Ascending aorta (tissue), 2 donors: ENCODE measurements at regions not wholly inside any gene's neighbourhood (a gene's known extent, or its start where the extent isn't known, plus 50 kb on each side); places are given as distances from the start of the nearest gene placed in this dataset.

Source experiments
- DNase-seq, 2 donors: peaks; one replicate each; pipeline ENCODE4 v3.0.0-alpha.2; 2019; ENCODE audit warnings: low spot score in 2 of 2
- H3K27ac ChIP-seq, 2 donors: fragments of 200-600 bp; sonication (generic); one replicate each; pipeline ENCODE4 v1.5.1; 2016 to 2017; ENCODE audit warnings: mild to moderate bottlenecking in 1 of 2
- H3K27me3 ChIP-seq: fragments of 200-600 bp; sonication (generic); one replicate; pipeline ENCODE4 v1.5.1; 2017
- H3K36me3 ChIP-seq, 2 donors: fragments of 200-600 bp; sonication (generic); one replicate each; pipeline ENCODE4 v1.5.1; 2016
- H3K4me1 ChIP-seq, 2 donors: fragments of 200-600 bp; sonication (generic); one replicate each; pipeline ENCODE4 v1.5.1; 2016 to 2017; ENCODE audit warnings: mild to moderate bottlenecking in 1 of 2
- H3K4me3 ChIP-seq, 2 donors: fragments of 200-600 bp; sonication (generic); one replicate each; pipeline ENCODE4 v1.5.1; 2016 to 2017; ENCODE audit warnings: mild to moderate bottlenecking in 1 of 2
- H3K9me3 ChIP-seq, 2 donors: fragments of 200-600 bp; sonication (generic); one replicate each; pipeline ENCODE4 v1.5.1; 2016
- CTCF ChIP-seq, 3 experiments: fragments of 200-600 bp in 2 of 3; fragments of 450-650 bp in 1 of 3; sonication (generic) in 2 of 3; IDR thresholded peaks; one replicate each; pipeline ENCODE4 v1.5.1; 2016 to 2019; ENCODE audit warnings: antibody characterized with exemption in 3 of 3, mild to moderate bottlenecking in 1 of 3, moderate library complexity in 1 of 3
- intact Hi-C: fragments of 100-400 bp; cut with DNase I; formaldehyde crosslinking; loops from one replicate; pipeline ENCODE4 v1.15.1; 2023

GRCh38 chr4:178082906-178083305, 640.7 kb upstream of the AGA start:
- no peak overlapping the region for H3K4me3 ChIP-seq
- no peaks in the 10 kb centered on the region for H3K4me1 ChIP-seq
- DNase-seq, result no peak
- H3K27ac ChIP-seq, result no peak overlapping the region
- H3K27me3 ChIP-seq, result no peaks in the 10 kb centered on the region
- no peaks in the 10 kb centered on the region for H3K36me3 ChIP-seq
- H3K9me3 ChIP-seq, result no peaks in the 10 kb centered on the region
- no peak for TF ChIP-seq CTCF (IDR thresholded peaks at IDR 0.05)
- intact Hi-C loops, result no loop called here

- no peak for TF ChIP-seq CTCF (IDR thresholded peaks at IDR 0.05)
- no peak for DNase-seq
- Histone ChIP-seq H3K4me3 (no peak overlapping the region), H3K9me3 (no peaks in the 10 kb centered on the region), H3K27ac (no peak overlapping the region), H3K4me1 (no peaks in the 10 kb centered on the region), H3K27me3 (no peaks in the 10 kb centered on the region), H3K36me3 (no peaks in the 10 kb centered on the region)
- intact Hi-C loops, result no loop called here
These were observed 641.7 kb upstream of the AGA start for GRCh38 chr4:178083968-178084367.

- TF ChIP-seq CTCF (IDR thresholded peaks at IDR 0.05), result no peak
- no peaks in the 10 kb centered on the region for H3K36me3 ChIP-seq
- H3K4me3 ChIP-seq, result no peak overlapping the region
- no peaks in the 10 kb centered on the region for H3K4me1 ChIP-seq
- intact Hi-C loops, result no loop called here
- no peak for DNase-seq
- no peaks in the 10 kb centered on the region for H3K27me3 ChIP-seq
- H3K9me3 ChIP-seq, result no peaks in the 10 kb centered on the region
- no peak overlapping the region for H3K27ac ChIP-seq
These were observed 644.1 kb upstream of the AGA start for GRCh38 chr4:178086320-178086719.

- H3K36me3 ChIP-seq, result no peaks in the 10 kb centered on the region
- H3K27me3 ChIP-seq, result no peaks in the 10 kb centered on the region
- TF ChIP-seq CTCF (IDR thresholded peaks at IDR 0.05), result no peak
- DNase-seq, result no peak
- H3K27ac ChIP-seq, result no peak overlapping the region
- intact Hi-C loops, result no loop called here
- no peaks in the 10 kb centered on the region for H3K4me1 ChIP-seq
- H3K9me3 ChIP-seq, result no peaks in the 10 kb centered on the region
- no peak overlapping the region for H3K4me3 ChIP-seq
These were observed 648.6 kb upstream of the AGA start for GRCh38 chr4:178090640-178091411.

- intact Hi-C loops, result no loop called here
- no peaks in the 10 kb centered on the region for H3K27me3 ChIP-seq
- no peak for DNase-seq
- TF ChIP-seq CTCF (IDR thresholded peaks at IDR 0.05), result no peak
- no peaks in the 10 kb centered on the region for H3K4me1 ChIP-seq
- no peak overlapping the region for H3K27ac ChIP-seq
- H3K4me3 ChIP-seq, result no peak overlapping the region
- H3K36me3 ChIP-seq, result no peaks in the 10 kb centered on the region
- no peaks in the 10 kb centered on the region for H3K9me3 ChIP-seq
These were observed 659.9 kb upstream of the AGA start for GRCh38 chr4:178102139-178102538.

GRCh38 chr4:178105242-178105641, 663.0 kb upstream of the AGA start:
- H3K4me1 ChIP-seq, result no peaks in the 10 kb centered on the region
- no peak for TF ChIP-seq CTCF (IDR thresholded peaks at IDR 0.05)
- no peak overlapping the region for H3K27ac ChIP-seq
- H3K36me3 ChIP-seq, result no peaks in the 10 kb centered on the region
- H3K9me3 ChIP-seq, result no peaks in the 10 kb centered on the region
- DNase-seq, result no peak
- H3K27me3 ChIP-seq, result no peaks in the 10 kb centered on the region
- H3K4me3 ChIP-seq, result no peak overlapping the region
- intact Hi-C loops, result no loop called here
